IMR-90 (cell line): ENCODE measurements at regions not wholly inside any gene's neighbourhood (a gene's known extent, or its start where the extent isn't known, plus 50 kb on each side); places are given as distances from the start of the nearest gene placed in this dataset.

Experiments used
- ATAC-seq: fragments of 200-7000 bp; cut with Tn5 transposase; 2 replicates; pipeline ENCODE4 v1.9.1; 2020; ENCODE audit warnings: low read depth, mild to moderate bottlenecking, moderate library complexity
- BruUV-seq: library from RNA; stranded (reverse); fragments of 400-500 nt; replicated peaks from 2 replicates; lab custom pipeline; 2021; lab: Mats Ljungman, UMichigan
- CTCF ChIA-PET: fragments of 300-600 bp; formaldehyde crosslinking; extraction: SDS; loops from one replicate; lab custom pipeline; 2021; ENCODE audit warnings: antibody characterized with exemption; lab: Yijun Ruan, JAX
- POLR2A ChIA-PET: fragments of 300-600 bp; sonication (Branson Sonifier 250); formaldehyde crosslinking; loops from one replicate; lab custom pipeline; 2022; ENCODE audit warnings: antibody characterized with exemption; ENCODE audit not compliant: unreplicated experiment; lab: Charles Lee
- DNase-seq: peaks from one replicate; pipeline ENCODE4 v3.0.0; 2013
- H2AFZ ChIP-seq: replicated peaks from 2 replicates; pipeline ENCODE3; 2013; ENCODE audit warnings: low read length, mild to moderate bottlenecking; ENCODE audit not compliant: poor library complexity
- H2AK5ac ChIP-seq: 2 replicates; pipeline ENCODE4 v1.6.1; 2013; ENCODE audit warnings: low read depth, low read length, inconsistent platforms
- H2AK9ac ChIP-seq: replicated peaks from 2 replicates; pipeline ENCODE3; 2013; ENCODE audit warnings: mild to moderate bottlenecking, low read depth, low read length, moderate library complexity; ENCODE audit not compliant: poor library complexity
- H2BK120ac ChIP-seq: 2 replicates; pipeline ENCODE4 v1.6.1; 2013; ENCODE audit warnings: low read depth, low read length, inconsistent platforms
- H2BK15ac ChIP-seq: 3 replicates; pipeline ENCODE4 v1.6.1; 2013; ENCODE audit warnings: low read depth, low read length, inconsistent platforms
- H2BK20ac ChIP-seq: 2 replicates; pipeline ENCODE4 v1.6.1; 2013; ENCODE audit warnings: low read depth, mild to moderate bottlenecking, inconsistent platforms, low read length, moderate library complexity
- H2BK5ac ChIP-seq: 2 replicates; pipeline ENCODE4 v1.6.1; 2013; ENCODE audit warnings: mild to moderate bottlenecking, low read depth, low read length, inconsistent platforms; ENCODE audit not compliant: poor library complexity, severe bottlenecking
- H3K14ac ChIP-seq: replicated peaks from 2 replicates; pipeline ENCODE4 v1.6.1; 2013; ENCODE audit warnings: low read depth, low read length, inconsistent platforms
- H3K18ac ChIP-seq: 2 replicates; pipeline ENCODE4 v1.6.1; 2013; ENCODE audit warnings: low read depth, low read length, control low read depth
- H3K23ac ChIP-seq: 2 replicates; pipeline ENCODE4 v1.6.1; 2013; ENCODE audit warnings: low read depth, low read length, inconsistent platforms
- H3K27ac ChIP-seq: 2 replicates; pipeline ENCODE4 v1.5.1; 2013; ENCODE audit warnings: mild to moderate bottlenecking, control low read depth, low read length; ENCODE audit not compliant: insufficient read depth
- H3K27me3 ChIP-seq: 2 replicates; pipeline ENCODE4 v1.6.1; 2013; ENCODE audit warnings: low read length; ENCODE audit not compliant: control insufficient read depth, insufficient read depth
- H3K36me3 ChIP-seq: 2 replicates; pipeline ENCODE4 v1.6.1; 2013; ENCODE audit warnings: low read length, mixed read lengths; ENCODE audit not compliant: control insufficient read depth, insufficient read depth
- H3K4ac ChIP-seq: 2 replicates; pipeline ENCODE4 v1.6.1; 2013; ENCODE audit warnings: low read depth, low read length, inconsistent platforms
- H3K4me1 ChIP-seq: 2 replicates; pipeline ENCODE4 v1.6.1; 2013; ENCODE audit warnings: low read length, mixed read lengths; ENCODE audit not compliant: control insufficient read depth, insufficient read depth
- H3K4me2 ChIP-seq: 2 replicates; pipeline ENCODE4 v1.6.1; 2013; ENCODE audit warnings: low read depth, mild to moderate bottlenecking, control low read depth, low read length, moderate library complexity
- H3K4me3 ChIP-seq: 2 replicates; pipeline ENCODE4 v1.5.1; 2013; ENCODE audit warnings: low read depth, mild to moderate bottlenecking, control low read depth, low read length, moderate library complexity; ENCODE audit not compliant: insufficient read depth
- H3K56ac ChIP-seq: 2 replicates; pipeline ENCODE4 v1.6.1; 2013; ENCODE audit warnings: low read length, inconsistent platforms; ENCODE audit not compliant: insufficient read depth; ENCODE audit errors: extremely low read depth
- H3K79me1 ChIP-seq, 2 experiments: 2 replicates each; pipeline ENCODE4 v1.6.1; 2013; ENCODE audit warnings: low read length in 2 of 2, inconsistent platforms in 1 of 2, low read depth in 1 of 2
- H3K9ac ChIP-seq: 2 replicates; pipeline ENCODE4 v1.6.1; 2013; ENCODE audit warnings: low read depth, low read length, control low read depth
- H3K9me1 ChIP-seq: 2 replicates; pipeline ENCODE4 v1.6.1; 2013; ENCODE audit warnings: low read length, inconsistent platforms; ENCODE audit not compliant: insufficient read depth
- H3K9me3 ChIP-seq: 2 replicates; pipeline ENCODE4 v1.6.1; 2013; ENCODE audit warnings: low read length; ENCODE audit not compliant: control insufficient read depth, insufficient read depth
- H4K20me1 ChIP-seq: 2 replicates; pipeline ENCODE4 v1.6.1; 2013; ENCODE audit warnings: low read length, inconsistent platforms; ENCODE audit not compliant: insufficient read depth
- H4K5ac ChIP-seq: 2 replicates; pipeline ENCODE4 v1.6.1; 2013; ENCODE audit warnings: mild to moderate bottlenecking, low read depth, low read length, control low read depth
- H4K8ac ChIP-seq, 2 experiments: 2 replicates each; pipeline ENCODE4 v1.6.1; 2013; ENCODE audit warnings: low read depth in 2 of 2, low read length in 2 of 2, control low read depth in 1 of 2, inconsistent platforms in 1 of 2
- H4K91ac ChIP-seq: 2 replicates; pipeline ENCODE4 v1.6.1; 2013; ENCODE audit warnings: low read depth, low read length, inconsistent platforms; ENCODE audit not compliant: insufficient read depth
- MAFK ChIP-seq: IDR thresholded peaks from 2 replicates; pipeline ENCODE4 v1.6.1; 2012; ENCODE audit warnings: low read depth, low read length, improper control_type of control experiment
- NFE2L2 ChIP-seq: fragments of 150-350 bp; IDR thresholded peaks from 2 replicates; pipeline ENCODE4 v1.6.1; 2016; ENCODE audit warnings: low read depth, mild to moderate bottlenecking, low read length
- POLR2A ChIP-seq: IDR thresholded peaks from 2 replicates; pipeline ENCODE4 v1.6.1; 2012; ENCODE audit warnings: mild to moderate bottlenecking, low read depth, low read length
- RFX5 ChIP-seq: IDR thresholded peaks from 2 replicates; pipeline ENCODE4 v1.8.0; 2012; ENCODE audit warnings: low read depth, mild to moderate bottlenecking, low read length, moderate library complexity
- SMC3 ChIP-seq: fragments of 150-350 bp; IDR thresholded peaks from 2 replicates; pipeline ENCODE4 v1.6.1; 2016; ENCODE audit warnings: low read depth, mild to moderate bottlenecking, antibody characterized with exemption, low read length, moderate library complexity
- WGBS, 2 experiments: methylation state at CpG; one replicate each; pipeline versions ENCODE4 v1.1.5 to v1.1.7; 2013; ENCODE audit warnings: missing lambda C conversion rate in 2 of 2; ENCODE audit not compliant: insufficient read length in 1 of 2; ENCODE audit errors: extremely low coverage in 2 of 2; 5-methylcytosine and 5-hydroxymethylcytosine counted together
- dilution Hi-C: fragments of 300-500 bp; cut with HindIII; formaldehyde crosslinking; loops from one replicate; pipeline ENCODE4 v1.14.3; 2018; ENCODE audit warnings: low sequenced_read_pairs; ENCODE audit not compliant: unreplicated experiment
- in situ Hi-C: fragments of 300-500 bp; cut with MboI; formaldehyde crosslinking; loops from 3 replicates; pipeline ENCODE4 v1.14.3; 2019; ENCODE audit warnings: low sequenced_read_pairs, inconsistent platforms, mixed read lengths
- intact Hi-C: fragments of 100-400 bp; cut with micrococcal nuclease; formaldehyde crosslinking; loops from 2 replicates; pipeline ENCODE4 v1.10.0; 2022
- TF ChIP-seq, protein P1 (sequence below): conservative IDR thresholded peaks from 2 replicates; pipeline ENCODE4 v1.5.1; 2012; ENCODE audit warnings: mild to moderate bottlenecking, low read depth, low read length, improper control_type of control experiment
- TF ChIP-seq, protein P2 (sequence below): fragments of 150-350 bp; IDR thresholded peaks from 2 replicates; pipeline ENCODE4 v1.6.1; 2017; ENCODE audit warnings: mild to moderate bottlenecking, antibody characterized with exemption, low read length, low read depth

DNA sequence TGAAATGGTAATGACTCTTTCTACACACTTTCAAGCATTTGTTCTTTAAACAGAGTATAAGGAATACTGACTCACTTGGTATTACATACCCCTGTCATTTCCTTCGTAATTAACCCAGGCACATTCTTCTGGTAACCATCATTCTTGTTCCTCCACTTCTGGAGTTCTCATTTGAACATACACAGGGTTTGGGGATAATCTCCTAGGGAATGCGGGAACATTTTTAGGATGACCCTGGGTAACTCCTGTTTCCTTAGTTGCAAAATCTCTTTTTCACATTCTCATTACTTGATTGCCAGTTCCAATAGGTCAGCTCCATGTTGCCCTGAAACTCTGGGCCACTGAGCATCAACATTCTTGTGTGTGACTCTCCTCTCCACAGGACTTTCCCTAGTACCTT lies 51.5 kb upstream of the E2F3 start:
- H3K4me2 ChIP-seq: no peak overlapping the region; the same call in 1 of the 2 replicates
- peaks cover 5% of the 10 kb centered on the region; the same call in 1 of the 2 replicates for H3K9me1 ChIP-seq
- peak overlapping the region; percentile 50; the same call in 1 of the 2 replicates for H2AK5ac ChIP-seq
- DNase-seq: peak; percentile 57
- CTCF ChIA-PET: interaction anchor here (0.7 kb wide), 1 partner anchor 24 kb away, joined by 4 read pairs; no protein-coding TSS in a partner anchor
- peak overlapping the region; percentile 85; the same call in 1 of the 2 replicates for H2BK20ac ChIP-seq
- dilution Hi-C loops (no loop called here), in situ Hi-C loops (no loop called here), intact Hi-C loops (no loop called here)
- H4K8ac ChIP-seq: peak overlapping the region in 1 of 2 experiments; percentile 43; a peak in 1 of 4 replicates
- H2BK15ac ChIP-seq: peak overlapping the region; percentile 15; the same call in 1 of the 3 replicates
- peak overlapping the region; percentile 64 for H3K14ac ChIP-seq
- no peaks in the 10 kb centered on the region for H4K20me1 ChIP-seq
- BruUV-seq: no TSS peak
- peaks cover 6% of the 10 kb centered on the region for H3K9me3 ChIP-seq
- no peak overlapping the region for H3K9ac ChIP-seq
- no peak overlapping the region for H2AFZ ChIP-seq
- no peaks in the 10 kb centered on the region for H3K36me3 ChIP-seq
- peak overlapping the region; percentile 45 for H3K4ac ChIP-seq
- no peak overlapping the region for H2AK9ac ChIP-seq
- H3K27ac ChIP-seq: no peak overlapping the region
- no peaks in the 10 kb centered on the region for H3K27me3 ChIP-seq
- no peak overlapping the region for H3K4me3 ChIP-seq
- TF ChIP-seq, protein P1, sequence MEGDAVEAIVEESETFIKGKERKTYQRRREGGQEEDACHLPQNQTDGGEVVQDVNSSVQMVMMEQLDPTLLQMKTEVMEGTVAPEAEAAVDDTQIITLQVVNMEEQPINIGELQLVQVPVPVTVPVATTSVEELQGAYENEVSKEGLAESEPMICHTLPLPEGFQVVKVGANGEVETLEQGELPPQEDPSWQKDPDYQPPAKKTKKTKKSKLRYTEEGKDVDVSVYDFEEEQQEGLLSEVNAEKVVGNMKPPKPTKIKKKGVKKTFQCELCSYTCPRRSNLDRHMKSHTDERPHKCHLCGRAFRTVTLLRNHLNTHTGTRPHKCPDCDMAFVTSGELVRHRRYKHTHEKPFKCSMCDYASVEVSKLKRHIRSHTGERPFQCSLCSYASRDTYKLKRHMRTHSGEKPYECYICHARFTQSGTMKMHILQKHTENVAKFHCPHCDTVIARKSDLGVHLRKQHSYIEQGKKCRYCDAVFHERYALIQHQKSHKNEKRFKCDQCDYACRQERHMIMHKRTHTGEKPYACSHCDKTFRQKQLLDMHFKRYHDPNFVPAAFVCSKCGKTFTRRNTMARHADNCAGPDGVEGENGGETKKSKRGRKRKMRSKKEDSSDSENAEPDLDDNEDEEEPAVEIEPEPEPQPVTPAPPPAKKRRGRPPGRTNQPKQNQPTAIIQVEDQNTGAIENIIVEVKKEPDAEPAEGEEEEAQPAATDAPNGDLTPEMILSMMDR: no peak
- no peak for TF ChIP-seq NFE2L2
- no peak for TF ChIP-seq SMC3
- no peak for TF ChIP-seq POLR2A
- no peak for TF ChIP-seq MAFK
- TF ChIP-seq, protein P2, sequence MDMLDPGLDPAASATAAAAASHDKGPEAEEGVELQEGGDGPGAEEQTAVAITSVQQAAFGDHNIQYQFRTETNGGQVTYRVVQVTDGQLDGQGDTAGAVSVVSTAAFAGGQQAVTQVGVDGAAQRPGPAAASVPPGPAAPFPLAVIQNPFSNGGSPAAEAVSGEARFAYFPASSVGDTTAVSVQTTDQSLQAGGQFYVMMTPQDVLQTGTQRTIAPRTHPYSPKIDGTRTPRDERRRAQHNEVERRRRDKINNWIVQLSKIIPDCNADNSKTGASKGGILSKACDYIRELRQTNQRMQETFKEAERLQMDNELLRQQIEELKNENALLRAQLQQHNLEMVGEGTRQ: no peak
- TF ChIP-seq RFX5: no peak
- no CpG with 5 or more reads among the region's 2 CpGs for WGBS, 2 experiments
- H3K18ac ChIP-seq: no peak overlapping the region
- H3K23ac ChIP-seq: peak overlapping the region; percentile 60; the same call in 1 of the 2 replicates
- peak overlapping the region; percentile 25; the same call in 1 of the 2 replicates for H4K91ac ChIP-seq
- POLR2A ChIA-PET: no interaction called here
- H3K56ac ChIP-seq: no peak overlapping the region
- ATAC-seq: peak; percentile 89
- no peaks in the 10 kb centered on the region for H3K79me1 ChIP-seq
- H3K4me1 ChIP-seq: peaks cover 2% of the 10 kb centered on the region; the same call in 1 of the 2 replicates
- peak overlapping the region; percentile 65; the same call in 1 of the 2 replicates for H2BK120ac ChIP-seq
- peak overlapping the region; percentile 66 for H2BK5ac ChIP-seq
- H4K5ac ChIP-seq: no peak overlapping the region
